EH (cell line): ENCODE measurements at regions not wholly inside any gene's neighbourhood (a gene's known extent, or its start where the extent isn't known, plus 50 kb on each side); places are given as distances from the start of the nearest gene placed in this dataset.

Experiments
- DNase-seq: peaks from one replicate; pipeline ENCODE4 v3.0.0-alpha.2; 2015; ENCODE audit warnings: low read depth

- DNase-seq, result no peak
Measured at GRCh38 chr9:26567976-26568375, 324.6 kb downstream of the CAAP1 start.

GRCh38 chr9:26566141-26566540 lies 326.5 kb downstream of the CAAP1 start:
- no peak for DNase-seq

GRCh38 chr9:26565118-26565517 lies 327.5 kb downstream of the CAAP1 start:
- no peak for DNase-seq

GRCh38 chr9:26562338-26562737 lies 330.3 kb downstream of the CAAP1 start:
- DNase-seq, result no peak

- DNase-seq, result no peak
Measured at GRCh38 chr9:26561928-26562327, 330.7 kb downstream of the CAAP1 start.

GRCh38 chr9:26559506-26559905 lies 333.1 kb downstream of the CAAP1 start:
- DNase-seq, result no peak

- no peak for DNase-seq
Measured at GRCh38 chr9:26551971-26552370, 340.6 kb downstream of the CAAP1 start.

GRCh38 chr9:26551451-26551850 lies 341.2 kb downstream of the CAAP1 start:
- no peak for DNase-seq

GRCh38 chr9:26548781-26549290 lies 343.8 kb downstream of the CAAP1 start:
- no peak for DNase-seq

GRCh38 chr9:26539867-26540493 lies 352.6 kb downstream of the CAAP1 start:
- no peak for DNase-seq

GRCh38 chr9:26537211-26537610 lies 355.4 kb downstream of the CAAP1 start:
- peak; percentile 3 for DNase-seq

- DNase-seq, result no peak
Measured at GRCh38 chr9:26535151-26535550, 357.5 kb downstream of the CAAP1 start.

- DNase-seq, result no peak
Measured at GRCh38 chr9:26530841-26531240, 361.8 kb downstream of the CAAP1 start.

- no peak for DNase-seq
Measured at GRCh38 chr9:26527931-26528330, 364.7 kb downstream of the CAAP1 start.

GRCh38 chr9:26524267-26524666 lies 368.3 kb downstream of the CAAP1 start:
- DNase-seq, result no peak

- DNase-seq, result no peak
Measured at GRCh38 chr9:26523577-26523976, 369.0 kb downstream of the CAAP1 start.

GRCh38 chr9:26520141-26520540 lies 372.5 kb downstream of the CAAP1 start:
- no peak for DNase-seq

GRCh38 chr9:26516773-26517343 lies 375.7 kb downstream of the CAAP1 start:
- DNase-seq, result no peak

- DNase-seq, result no peak
Measured at GRCh38 chr9:26513730-26514129, 378.9 kb downstream of the CAAP1 start.

GRCh38 chr9:26510137-26510536 lies 382.5 kb downstream of the CAAP1 start:
- DNase-seq, result no peak

- DNase-seq, result no peak
Measured at GRCh38 chr9:26508897-26509296, 383.7 kb downstream of the CAAP1 start.

GRCh38 chr9:26504057-26504456 lies 388.5 kb downstream of the CAAP1 start:
- DNase-seq, result no peak

- no peak for DNase-seq
Measured at GRCh38 chr9:26502311-26502710, 390.3 kb downstream of the CAAP1 start.

- no peak for DNase-seq
Measured at GRCh38 chr9:26500471-26500870, 392.1 kb downstream of the CAAP1 start.
